ENCODE measurements at regions not wholly inside any gene's neighbourhood (a gene's known extent, or its start where the extent isn't known, plus 50 kb on each side); places are given as distances from the start of the nearest gene placed in this dataset.

- TF ChIP-seq CTCF (IDR thresholded peaks at IDR 0.05; ENCODE audit: borderline replicate concordance, extremely low read depth, low read length, poor library complexity, severe bottlenecking) = no peak
- no peak for TF ChIP-seq EZH2 (IDR thresholded peaks at IDR 0.05; ENCODE audit: borderline replicate concordance, low read depth, low read length, severe bottlenecking)
Observed at GRCh38 chr3:95476534-95476933, 1337.9 kb upstream of the EPHA6 start.

All from DND-41 (cell line).